WTC11 (cell line): ENCODE measurements at regions not wholly inside any gene's neighbourhood (a gene's known extent, or its start where the extent isn't known, plus 50 kb on each side); places are given as distances from the start of the nearest gene placed in this dataset.

Experiments
- ATAC-seq: fragments of 200-7000 bp; cut with Tn5 transposase; 2 replicates; pipeline ENCODE4 v1.10.0; 2021; ENCODE audit warnings: mild to moderate bottlenecking, moderate library complexity
- CTCF ChIA-PET: fragments of 300-600 bp; sonication (Branson Sonifier 250); formaldehyde crosslinking; loops from one replicate; lab custom pipeline; 2021; ENCODE audit warnings: antibody characterized with exemption; lab: Charles Lee
- POLR2A ChIA-PET: fragments of 350-600 bp; sonication (Branson Sonifier 250); formaldehyde crosslinking; loops from one replicate; lab custom pipeline; 2021; ENCODE audit warnings: antibody characterized with exemption; lab: Charles Lee
- DNase-seq: peaks from one replicate; pipeline ENCODE4 v3.0.0; 2021; ENCODE audit warnings: low spot score
- H3K27ac Mint-ChIP-seq: 2 replicates; pipeline ENCODE4 v1.8.0; 2021; ENCODE audit warnings: mixed read lengths
- H3K27me3 Mint-ChIP-seq: 2 replicates; pipeline ENCODE4 v1.8.0; 2021; ENCODE audit warnings: low read depth, mild to moderate bottlenecking, moderate library complexity, mixed read lengths
- H3K36me3 Mint-ChIP-seq: 2 replicates; pipeline ENCODE4 v1.8.0; 2021; ENCODE audit warnings: mixed read lengths
- H3K4me1 Mint-ChIP-seq: 2 replicates; pipeline ENCODE4 v1.8.0; 2022; ENCODE audit warnings: mixed read lengths
- H3K4me3 Mint-ChIP-seq: 2 replicates; pipeline ENCODE4 v1.8.0; 2021; ENCODE audit warnings: mild to moderate bottlenecking, moderate library complexity, mixed read lengths
- H3K9me3 Mint-ChIP-seq: 2 replicates; pipeline ENCODE4 v1.8.0; 2021; ENCODE audit warnings: mixed read lengths
- CBFB ChIP-seq: sonication (generic); formaldehyde crosslinking; IDR thresholded peaks from 2 replicates; pipeline ENCODE4 v1.8.1; 2022; ENCODE audit warnings: mild to moderate bottlenecking, low read depth, missing genetic modification reagents
- NFYB ChIP-seq: sonication (generic); formaldehyde crosslinking; conservative IDR thresholded peaks from 2 replicates; pipeline ENCODE4 v1.8.0; 2022; ENCODE audit warnings: low read depth, missing genetic modification reagents
- SOX15 ChIP-seq: fragments of 250-450 bp; sonication (Bioruptor Pico); IDR thresholded peaks from 2 replicates; pipeline ENCODE4 v1.9.0; 2021; ENCODE audit warnings: mild to moderate bottlenecking
- TF ChIP-seq, protein P1 (sequence below): fragments of 250-450 bp; sonication (Bioruptor Pico); IDR thresholded peaks from 2 replicates; pipeline ENCODE4 v1.9.0; 2021; ENCODE audit warnings: mild to moderate bottlenecking, borderline replicate concordance
- TF ChIP-seq, protein P2 (sequence below): sonication (generic); formaldehyde crosslinking; IDR thresholded peaks from 2 replicates; pipeline ENCODE4 v1.8.1; 2023; ENCODE audit warnings: mild to moderate bottlenecking, missing genetic modification reagents, moderate library complexity
- TF ChIP-seq, protein P3 (sequence below): sonication (generic); formaldehyde crosslinking; IDR thresholded peaks from 2 replicates; pipeline ENCODE4 v1.8.0; 2022; ENCODE audit warnings: mild to moderate bottlenecking, missing genetic modification reagents
- TF ChIP-seq, protein P4 (sequence below): sonication (generic); formaldehyde crosslinking; conservative IDR thresholded peaks from 2 replicates; pipeline ENCODE4 v1.8.1; 2022; ENCODE audit warnings: mild to moderate bottlenecking, missing genetic modification reagents
- TF ChIP-seq, protein P5 (sequence below): sonication (generic); formaldehyde crosslinking; IDR thresholded peaks from 2 replicates; pipeline ENCODE4 v1.8.1; 2022; ENCODE audit warnings: missing genetic modification reagents, borderline replicate concordance
- TF ChIP-seq, protein P6 (sequence below): sonication (generic); formaldehyde crosslinking; IDR thresholded peaks from 2 replicates; pipeline ENCODE4 v1.8.0; 2022; ENCODE audit warnings: mild to moderate bottlenecking, missing genetic modification reagents

DNA sequence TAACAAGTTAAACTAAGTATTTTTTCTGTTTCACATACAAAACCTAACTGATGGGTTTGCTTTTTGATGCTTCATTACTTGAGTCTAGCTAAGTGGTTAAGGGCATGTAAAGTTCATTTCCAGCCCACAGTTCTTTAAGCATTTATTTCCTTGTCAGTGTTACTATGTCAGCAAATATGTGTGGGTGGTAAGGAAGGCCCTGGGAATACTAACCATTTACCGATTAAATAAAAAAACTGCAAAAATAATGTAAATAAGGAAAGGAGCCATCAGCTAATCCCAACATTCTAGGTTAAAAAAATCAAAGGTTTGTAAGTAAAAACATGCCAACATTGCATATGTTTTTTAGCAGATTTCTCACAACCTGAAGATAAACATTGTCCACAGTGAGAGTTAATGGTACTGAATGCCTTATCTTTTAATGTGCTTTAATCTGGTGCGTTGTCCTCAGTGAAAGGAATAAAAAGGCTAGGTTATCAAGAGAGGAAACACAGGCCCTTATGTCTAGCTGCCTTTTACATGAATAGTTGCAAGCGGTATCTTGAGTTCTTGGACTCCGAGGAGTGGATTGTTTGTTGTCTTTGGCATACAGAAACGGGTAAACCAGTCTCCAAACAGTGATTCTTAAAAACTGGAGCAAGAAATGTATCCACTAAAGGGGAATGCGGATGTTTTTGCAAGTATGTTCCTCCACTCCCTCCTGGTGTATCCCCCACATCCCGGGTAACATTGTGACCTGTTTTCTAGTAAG lies 949.6 kb upstream of the SLC10A2 start (continued):
- TF ChIP-seq, protein P1, sequence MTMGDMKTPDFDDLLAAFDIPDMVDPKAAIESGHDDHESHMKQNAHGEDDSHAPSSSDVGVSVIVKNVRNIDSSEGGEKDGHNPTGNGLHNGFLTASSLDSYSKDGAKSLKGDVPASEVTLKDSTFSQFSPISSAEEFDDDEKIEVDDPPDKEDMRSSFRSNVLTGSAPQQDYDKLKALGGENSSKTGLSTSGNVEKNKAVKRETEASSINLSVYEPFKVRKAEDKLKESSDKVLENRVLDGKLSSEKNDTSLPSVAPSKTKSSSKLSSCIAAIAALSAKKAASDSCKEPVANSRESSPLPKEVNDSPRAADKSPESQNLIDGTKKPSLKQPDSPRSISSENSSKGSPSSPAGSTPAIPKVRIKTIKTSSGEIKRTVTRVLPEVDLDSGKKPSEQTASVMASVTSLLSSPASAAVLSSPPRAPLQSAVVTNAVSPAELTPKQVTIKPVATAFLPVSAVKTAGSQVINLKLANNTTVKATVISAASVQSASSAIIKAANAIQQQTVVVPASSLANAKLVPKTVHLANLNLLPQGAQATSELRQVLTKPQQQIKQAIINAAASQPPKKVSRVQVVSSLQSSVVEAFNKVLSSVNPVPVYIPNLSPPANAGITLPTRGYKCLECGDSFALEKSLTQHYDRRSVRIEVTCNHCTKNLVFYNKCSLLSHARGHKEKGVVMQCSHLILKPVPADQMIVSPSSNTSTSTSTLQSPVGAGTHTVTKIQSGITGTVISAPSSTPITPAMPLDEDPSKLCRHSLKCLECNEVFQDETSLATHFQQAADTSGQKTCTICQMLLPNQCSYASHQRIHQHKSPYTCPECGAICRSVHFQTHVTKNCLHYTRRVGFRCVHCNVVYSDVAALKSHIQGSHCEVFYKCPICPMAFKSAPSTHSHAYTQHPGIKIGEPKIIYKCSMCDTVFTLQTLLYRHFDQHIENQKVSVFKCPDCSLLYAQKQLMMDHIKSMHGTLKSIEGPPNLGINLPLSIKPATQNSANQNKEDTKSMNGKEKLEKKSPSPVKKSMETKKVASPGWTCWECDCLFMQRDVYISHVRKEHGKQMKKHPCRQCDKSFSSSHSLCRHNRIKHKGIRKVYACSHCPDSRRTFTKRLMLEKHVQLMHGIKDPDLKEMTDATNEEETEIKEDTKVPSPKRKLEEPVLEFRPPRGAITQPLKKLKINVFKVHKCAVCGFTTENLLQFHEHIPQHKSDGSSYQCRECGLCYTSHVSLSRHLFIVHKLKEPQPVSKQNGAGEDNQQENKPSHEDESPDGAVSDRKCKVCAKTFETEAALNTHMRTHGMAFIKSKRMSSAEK = no peak
- TF ChIP-seq, protein P2, sequence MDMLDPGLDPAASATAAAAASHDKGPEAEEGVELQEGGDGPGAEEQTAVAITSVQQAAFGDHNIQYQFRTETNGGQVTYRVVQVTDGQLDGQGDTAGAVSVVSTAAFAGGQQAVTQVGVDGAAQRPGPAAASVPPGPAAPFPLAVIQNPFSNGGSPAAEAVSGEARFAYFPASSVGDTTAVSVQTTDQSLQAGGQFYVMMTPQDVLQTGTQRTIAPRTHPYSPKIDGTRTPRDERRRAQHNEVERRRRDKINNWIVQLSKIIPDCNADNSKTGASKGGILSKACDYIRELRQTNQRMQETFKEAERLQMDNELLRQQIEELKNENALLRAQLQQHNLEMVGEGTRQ (CRISPR knock-in tag) = no peak
- TF ChIP-seq, protein P3, sequence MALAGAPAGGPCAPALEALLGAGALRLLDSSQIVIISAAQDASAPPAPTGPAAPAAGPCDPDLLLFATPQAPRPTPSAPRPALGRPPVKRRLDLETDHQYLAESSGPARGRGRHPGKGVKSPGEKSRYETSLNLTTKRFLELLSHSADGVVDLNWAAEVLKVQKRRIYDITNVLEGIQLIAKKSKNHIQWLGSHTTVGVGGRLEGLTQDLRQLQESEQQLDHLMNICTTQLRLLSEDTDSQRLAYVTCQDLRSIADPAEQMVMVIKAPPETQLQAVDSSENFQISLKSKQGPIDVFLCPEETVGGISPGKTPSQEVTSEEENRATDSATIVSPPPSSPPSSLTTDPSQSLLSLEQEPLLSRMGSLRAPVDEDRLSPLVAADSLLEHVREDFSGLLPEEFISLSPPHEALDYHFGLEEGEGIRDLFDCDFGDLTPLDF (CRISPR knock-in tag) = no peak
- TF ChIP-seq, protein P4, sequence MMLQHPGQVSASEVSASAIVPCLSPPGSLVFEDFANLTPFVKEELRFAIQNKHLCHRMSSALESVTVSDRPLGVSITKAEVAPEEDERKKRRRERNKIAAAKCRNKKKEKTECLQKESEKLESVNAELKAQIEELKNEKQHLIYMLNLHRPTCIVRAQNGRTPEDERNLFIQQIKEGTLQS (CRISPR knock-in tag) = no peak
- TF ChIP-seq, protein P5, sequence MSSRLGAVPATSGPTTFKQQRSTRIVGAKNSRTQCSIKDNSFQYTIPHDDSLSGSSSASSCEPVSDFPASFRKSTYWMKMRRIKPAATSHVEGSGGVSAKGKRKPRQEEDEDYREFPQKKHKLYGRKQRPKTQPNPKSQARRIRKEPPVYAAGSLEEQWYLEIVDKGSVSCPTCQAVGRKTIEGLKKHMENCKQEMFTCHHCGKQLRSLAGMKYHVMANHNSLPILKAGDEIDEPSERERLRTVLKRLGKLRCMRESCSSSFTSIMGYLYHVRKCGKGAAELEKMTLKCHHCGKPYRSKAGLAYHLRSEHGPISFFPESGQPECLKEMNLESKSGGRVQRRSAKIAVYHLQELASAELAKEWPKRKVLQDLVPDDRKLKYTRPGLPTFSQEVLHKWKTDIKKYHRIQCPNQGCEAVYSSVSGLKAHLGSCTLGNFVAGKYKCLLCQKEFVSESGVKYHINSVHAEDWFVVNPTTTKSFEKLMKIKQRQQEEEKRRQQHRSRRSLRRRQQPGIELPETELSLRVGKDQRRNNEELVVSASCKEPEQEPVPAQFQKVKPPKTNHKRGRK = no peak
- TF ChIP-seq, protein P6, sequence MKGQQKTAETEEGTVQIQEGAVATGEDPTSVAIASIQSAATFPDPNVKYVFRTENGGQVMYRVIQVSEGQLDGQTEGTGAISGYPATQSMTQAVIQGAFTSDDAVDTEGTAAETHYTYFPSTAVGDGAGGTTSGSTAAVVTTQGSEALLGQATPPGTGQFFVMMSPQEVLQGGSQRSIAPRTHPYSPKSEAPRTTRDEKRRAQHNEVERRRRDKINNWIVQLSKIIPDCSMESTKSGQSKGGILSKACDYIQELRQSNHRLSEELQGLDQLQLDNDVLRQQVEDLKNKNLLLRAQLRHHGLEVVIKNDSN (CRISPR knock-in tag) = no peak

DNA sequence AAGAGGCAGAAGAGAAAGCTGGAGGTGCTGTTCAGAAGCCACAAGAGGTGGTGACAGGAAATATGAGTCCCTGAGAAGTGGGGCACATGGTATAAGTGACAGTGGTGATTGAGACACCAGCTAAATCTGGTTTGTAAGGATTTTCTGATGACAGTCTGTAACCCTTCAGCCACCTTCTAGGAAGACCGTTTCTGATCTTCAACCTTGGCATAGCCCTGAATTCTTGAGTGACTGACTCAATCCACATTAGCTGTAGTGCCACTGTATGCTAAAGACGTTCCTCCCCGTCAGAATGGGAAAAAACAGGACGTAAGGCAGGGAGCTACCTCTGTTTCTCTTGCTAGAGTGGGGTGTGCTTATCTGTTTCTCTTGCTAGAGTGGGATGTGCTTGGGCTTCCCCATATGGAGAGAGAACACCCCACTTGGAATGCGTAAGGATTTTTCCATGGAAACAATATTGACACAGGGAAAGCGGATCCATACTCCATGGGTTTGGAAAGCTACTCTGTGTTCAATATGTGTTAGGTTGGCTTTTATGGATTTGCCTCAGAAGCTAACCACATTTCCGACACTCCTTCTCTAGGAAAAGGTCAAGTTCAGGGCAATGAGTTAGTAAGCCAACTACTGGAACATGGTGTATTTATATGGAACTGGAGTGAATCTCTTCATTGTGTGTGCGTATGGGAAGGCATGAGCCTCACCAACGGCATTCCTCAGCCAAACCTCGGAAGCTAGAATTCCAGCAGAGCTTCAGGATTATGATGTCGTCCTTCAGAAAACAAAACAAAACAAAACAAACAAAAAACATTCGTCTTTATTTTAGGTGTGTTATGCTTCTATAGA lies 948.8 kb upstream of the SLC10A2 start:
- ChIA-PET POLR2A (no interaction called here), CTCF (no interaction called here)
- no peaks in the 10 kb centered on the region for H3K27me3 Mint-ChIP-seq
- DNase-seq (no peak), ATAC-seq (no peak)
- peaks cover 3% of the 10 kb centered on the region; the same call in 1 of the 2 replicates for H3K9me3 Mint-ChIP-seq
- H3K27ac Mint-ChIP-seq = no peak overlapping the region
- H3K36me3 Mint-ChIP-seq = no peaks in the 10 kb centered on the region
- H3K4me1 Mint-ChIP-seq = peaks cover 18% of the 10 kb centered on the region
- no peak overlapping the region for H3K4me3 Mint-ChIP-seq
- no peak for TF ChIP-seq SOX15
- TF ChIP-seq, protein P6 (CRISPR knock-in tag) = no peak
- TF ChIP-seq NFYB (CRISPR knock-in tag) = no peak
- no peak for TF ChIP-seq CBFB
- TF ChIP-seq, protein P4 (CRISPR knock-in tag) = no peak
